GM23338 (cell line): ENCODE measurements at regions not wholly inside any gene's neighbourhood (a gene's known extent, or its start where the extent isn't known, plus 50 kb on each side); places are given as distances from the start of the nearest gene placed in this dataset.

Experiments
- ATAC-seq: fragments of 200-7000 bp; cut with Tn5 transposase; 3 replicates; pipeline ENCODE4 v1.9.1; 2020
- DNase-seq: peaks from one replicate; pipeline ENCODE4 v3.0.0-alpha.2; 2015; ENCODE audit warnings: low spot score
- H2AFZ ChIP-seq: fragments of 200-600 bp; sonication (generic); 2 replicates; pipeline ENCODE4 v1.8.0; 2016; ENCODE audit warnings: antibody characterized with exemption, mild to moderate bottlenecking, moderate library complexity
- H3F3A ChIP-seq: fragments of 200-600 bp; sonication (generic); replicated peaks from 2 replicates; pipeline ENCODE4 v1.8.0; 2017; ENCODE audit warnings: antibody characterized with exemption, mixed run types, low read depth
- H3K27ac ChIP-seq: fragments of 200-600 bp; sonication (generic); 2 replicates; pipeline ENCODE4 v1.6.1; 2016; ENCODE audit warnings: low read depth
- H3K27me3 ChIP-seq: fragments of 200-600 bp; sonication (generic); 2 replicates; pipeline ENCODE4 v1.8.0; 2016; ENCODE audit warnings: mild to moderate bottlenecking, mixed run types, moderate library complexity; ENCODE audit not compliant: insufficient read depth
- H3K36me3 ChIP-seq: fragments of 200-600 bp; sonication (generic); 2 replicates; pipeline ENCODE4 v1.8.0; 2016; ENCODE audit warnings: mild to moderate bottlenecking; ENCODE audit not compliant: insufficient read depth
- H3K4me1 ChIP-seq: fragments of 200-600 bp; sonication (generic); 2 replicates; pipeline ENCODE4 v1.8.0; 2016; ENCODE audit warnings: mild to moderate bottlenecking, moderate library complexity; ENCODE audit not compliant: insufficient read depth
- H3K4me2 ChIP-seq: fragments of 200-600 bp; sonication (generic); 2 replicates; pipeline ENCODE4 v1.7.1; 2017; ENCODE audit warnings: mixed run types
- H3K4me3 ChIP-seq: fragments of 200-600 bp; sonication (generic); 2 replicates; pipeline ENCODE4 v1.6.1; 2016; ENCODE audit warnings: mixed run types
- H3K79me2 ChIP-seq: fragments of 200-600 bp; sonication (generic); replicated peaks from 2 replicates; pipeline ENCODE4 v1.8.0; 2017; ENCODE audit warnings: mild to moderate bottlenecking; ENCODE audit not compliant: insufficient read depth
- H3K9me2 ChIP-seq: fragments of 200-600 bp; sonication (generic); 2 replicates; pipeline ENCODE4 v1.8.0; 2017; ENCODE audit not compliant: insufficient read depth
- H4K20me1 ChIP-seq: fragments of 200-600 bp; sonication (generic); replicated peaks from 2 replicates; pipeline ENCODE4 v1.8.0; 2017; ENCODE audit warnings: mild to moderate bottlenecking; ENCODE audit not compliant: insufficient read depth
- H3K27ac Mint-ChIP-seq: 2 replicates; pipeline ENCODE4 v1.8.0; 2020; ENCODE audit warnings: inconsistent platforms, mild to moderate bottlenecking, moderate library complexity, mixed read lengths
- H3K27me3 Mint-ChIP-seq: 3 replicates; pipeline ENCODE4 v1.8.0; 2022; ENCODE audit warnings: low read depth, mild to moderate bottlenecking, moderate library complexity, mixed read lengths, inconsistent platforms; ENCODE audit not compliant: insufficient read depth, poor library complexity
- H3K36me3 Mint-ChIP-seq: 3 replicates; pipeline ENCODE4 v1.8.0; 2021; ENCODE audit warnings: low read depth, mild to moderate bottlenecking, inconsistent platforms, moderate library complexity, mixed read lengths
- H3K4me1 Mint-ChIP-seq: 3 replicates; pipeline ENCODE4 v1.8.0; 2020; ENCODE audit warnings: mild to moderate bottlenecking, inconsistent platforms, mixed read lengths
- H3K4me3 Mint-ChIP-seq: 3 replicates; pipeline ENCODE4 v1.8.0; 2021; ENCODE audit warnings: moderate library complexity, mild to moderate bottlenecking, inconsistent platforms, mixed read lengths
- H3K9me3 Mint-ChIP-seq: 3 replicates; pipeline ENCODE4 v1.8.0; 2020; ENCODE audit warnings: moderate library complexity, mild to moderate bottlenecking, inconsistent platforms, mixed read lengths
- CREB1 ChIP-seq: fragments of 250-450 bp; sonication (Bioruptor Pico); IDR thresholded peaks from 2 replicates; pipeline ENCODE4 v1.5.0; 2020; ENCODE audit warnings: low read depth, mild to moderate bottlenecking, moderate library complexity
- CTCF ChIP-seq, 2 experiments: fragments of 200-600 bp in 1 of 2; sonication (generic) in 1 of 2; conservative IDR thresholded peaks; 2 replicates each; pipeline versions ENCODE4 v1.5.1 to v1.6.1; 2016 to 2017; ENCODE audit warnings: antibody characterized with exemption in 2 of 2, low read depth in 2 of 2, mild to moderate bottlenecking in 2 of 2, moderate library complexity in 1 of 2
- ETS1 ChIP-seq: IDR thresholded peaks from 2 replicates; pipeline ENCODE4 v1.6.1; 2016; ENCODE audit warnings: antibody characterized with exemption
- EZH2 ChIP-seq: fragments of 200-600 bp; sonication (generic); IDR thresholded peaks from one replicate; pipeline ENCODE4 v1.8.0; 2017; ENCODE audit warnings: antibody characterized with exemption, mild to moderate bottlenecking, low read depth; ENCODE audit not compliant: unreplicated experiment
- EZH2phosphoT487 ChIP-seq: fragments of 200-600 bp; sonication (generic); IDR thresholded peaks from one replicate; pipeline ENCODE4 v1.8.1; 2018; ENCODE audit warnings: antibody characterized with exemption; ENCODE audit not compliant: unreplicated experiment
- JUNB ChIP-seq: IDR thresholded peaks from one replicate; pipeline ENCODE4 v1.6.1; 2016; ENCODE audit warnings: antibody characterized with exemption; ENCODE audit not compliant: unreplicated experiment
- NANOG ChIP-seq: IDR thresholded peaks from 2 replicates; pipeline ENCODE4 v1.6.1; 2016; ENCODE audit warnings: antibody characterized with exemption, borderline replicate concordance
- POLR2AphosphoS5 ChIP-seq: IDR thresholded peaks from 2 replicates; pipeline ENCODE4 v1.6.1; 2016; ENCODE audit warnings: antibody characterized with exemption, low read depth
- REST ChIP-seq: IDR thresholded peaks from one replicate; pipeline ENCODE4 v1.6.1; 2018; ENCODE audit warnings: antibody characterized with exemption; ENCODE audit not compliant: unreplicated experiment
- STAT1 ChIP-seq: IDR thresholded peaks from one replicate; pipeline ENCODE4 v1.6.1; 2016; ENCODE audit warnings: antibody characterized with exemption; ENCODE audit not compliant: unreplicated experiment
- ZNF114 ChIP-seq: fragments of 250-450 bp; sonication (Bioruptor Pico); IDR thresholded peaks from 2 replicates; pipeline ENCODE4 v1.5.0; 2020; ENCODE audit warnings: mild to moderate bottlenecking, moderate library complexity
- ZNF331 ChIP-seq: fragments of 250-450 bp; sonication (Bioruptor Pico); IDR thresholded peaks from 2 replicates; pipeline ENCODE4 v1.5.0; 2020; ENCODE audit warnings: low read depth, mild to moderate bottlenecking, moderate library complexity
- ZNF462 ChIP-seq: fragments of 250-450 bp; sonication (Bioruptor Pico); IDR thresholded peaks from 2 replicates; pipeline ENCODE4 v1.5.0; 2020; ENCODE audit warnings: mild to moderate bottlenecking, moderate library complexity

GRCh38 chrX:121132675-121133074, 85.3 kb downstream of the GLUD2 start:
- Histone ChIP-seq H2AFZ (no peak overlapping the region), H3F3A (no peaks in the 10 kb centered on the region), H3K27me3 (no peaks in the 10 kb centered on the region), H3K4me2 (no peak overlapping the region), H3K36me3 (no peaks in the 10 kb centered on the region), H3K79me2 (no peaks in the 10 kb centered on the region), H4K20me1 (no peaks in the 10 kb centered on the region), H3K4me1 (no peaks in the 10 kb centered on the region), H3K4me3 (no peak overlapping the region), H3K27ac (no peak overlapping the region), H3K9me2 (no peaks in the 10 kb centered on the region)
- TF ChIP-seq STAT1 (no peak), ZNF462 (CRISPR knock-in tag) (no peak), EZH2phosphoT487 (no peak), ETS1 (no peak), JUNB (no peak), EZH2 (no peak), CTCF (conservative IDR thresholded peaks at IDR 0.05; ENCODE audit: low read depth in 2 of 2) (no peak), NANOG (no peak), REST (no peak), ZNF114 (CRISPR knock-in tag) (no peak), POLR2AphosphoS5 (no peak), CREB1 (CRISPR knock-in tag) (no peak), ZNF331 (CRISPR knock-in tag) (no peak)
- Mint-ChIP-seq H3K4me1 (no peaks in the 10 kb centered on the region), H3K4me3 (no peak overlapping the region), H3K36me3 (no peaks in the 10 kb centered on the region), H3K27me3 (no peaks in the 10 kb centered on the region), H3K9me3 (no peaks in the 10 kb centered on the region), H3K27ac (no peak overlapping the region)
- ATAC-seq (no peak), DNase-seq (no peak)
